H1 (cell line): ENCODE measurements at regions not wholly inside any gene's neighbourhood (a gene's known extent, or its start where the extent isn't known, plus 50 kb on each side); places are given as distances from the start of the nearest gene placed in this dataset.

Source experiments
- CTCF ChIA-PET: fragments of 300-600 bp; sonication (Branson Sonifier 250); formaldehyde crosslinking; loops from one replicate; lab custom pipeline; 2021; ENCODE audit not compliant: partially characterized antibody; lab: Charles Lee
- POLR2A ChIA-PET: fragments of 300-600 bp; sonication (Branson Sonifier 250); formaldehyde crosslinking; loops from one replicate; lab custom pipeline; 2021; ENCODE audit warnings: inconsistent platforms; ENCODE audit not compliant: partially characterized antibody; lab: Charles Lee
- DNase-seq, 2 experiments: peaks; one replicate each; pipeline versions ENCODE4 v3.0.0 to v3.0.0-alpha.2; 2010 to 2022; ENCODE audit warnings: low spot score in 2 of 2, low read depth in 1 of 2, mixed read lengths in 1 of 2
- FAIRE-seq: peaks from 2 replicates; lab custom pipeline; 2011; peaks lifted over from hg19 to GRCh38; lab: Jason Lieb, UNC
- H2AFZ ChIP-seq: 2 replicates; pipeline ENCODE4 v1.8.1; 2012; ENCODE audit warnings: low read length, inconsistent platforms
- H2AK5ac ChIP-seq: 2 replicates; pipeline ENCODE4 v1.6.1; 2013; ENCODE audit warnings: low read depth, low read length
- H2BK120ac ChIP-seq: replicated peaks from 2 replicates; pipeline ENCODE3; 2013; ENCODE audit warnings: low read depth, low read length, inconsistent platforms
- H2BK12ac ChIP-seq: 2 replicates; pipeline ENCODE4 v1.6.1; 2013; ENCODE audit warnings: low read depth, low read length
- H2BK15ac ChIP-seq: 2 replicates; pipeline ENCODE4 v1.6.1; 2013; ENCODE audit warnings: low read length
- H2BK20ac ChIP-seq: 2 replicates; pipeline ENCODE4 v1.6.1; 2013; ENCODE audit warnings: low read length
- H2BK5ac ChIP-seq: 2 replicates; pipeline ENCODE4 v1.6.1; 2013; ENCODE audit warnings: low read depth, low read length
- H3K14ac ChIP-seq: 2 replicates; pipeline ENCODE4 v1.6.1; 2013; ENCODE audit warnings: inconsistent platforms; ENCODE audit not compliant: insufficient read length
- H3K18ac ChIP-seq: 2 replicates; pipeline ENCODE4 v1.6.1; 2013; ENCODE audit warnings: low read length; ENCODE audit errors: extremely low read depth
- H3K23ac ChIP-seq: 2 replicates; pipeline ENCODE4 v1.6.1; 2013; ENCODE audit warnings: inconsistent platforms; ENCODE audit not compliant: insufficient read length
- H3K23me2 ChIP-seq: 2 replicates; pipeline ENCODE4 v1.6.1; 2013; ENCODE audit warnings: low read depth, low read length
- H3K27ac ChIP-seq: 2 replicates; pipeline ENCODE4 v1.6.1; 2011; ENCODE audit warnings: low read depth, low read length, inconsistent platforms
- H3K27me3 ChIP-seq, 4 experiments: replicated peaks in 1 of 4; 1 replicate in 1 of 4; 2 replicates in 3 of 4; pipeline versions ENCODE4 v1.6.1 to v1.8.1; 2011 to 2013; ENCODE audit warnings: low read length in 3 of 4, mild to moderate bottlenecking in 3 of 4, inconsistent platforms in 2 of 4, mixed read lengths in 2 of 4, moderate library complexity in 1 of 4; ENCODE audit not compliant: control insufficient read depth in 3 of 4, insufficient read depth in 3 of 4; ENCODE audit errors: extremely low read depth in 1 of 4
- H3K36me3 ChIP-seq, 4 experiments: 2 replicates each; pipeline versions ENCODE4 v1.6.1 to v1.8.1; 2011 to 2013; ENCODE audit warnings: mild to moderate bottlenecking in 4 of 4, low read length in 3 of 4, moderate library complexity in 2 of 4, control low read depth in 1 of 4, inconsistent platforms in 1 of 4; ENCODE audit not compliant: insufficient read depth in 4 of 4, control insufficient read depth in 2 of 4
- H3K4ac ChIP-seq: replicated peaks from 2 replicates; pipeline ENCODE3; 2013; ENCODE audit warnings: low read length, low read depth, mixed read lengths, inconsistent platforms; ENCODE audit not compliant: insufficient read length
- H3K4me1 ChIP-seq, 4 experiments: replicated peaks in 1 of 4; 1 replicate in 1 of 4; 2 replicates in 3 of 4; pipeline versions ENCODE4 v1.6.1 to v1.8.1; 2011 to 2013; ENCODE audit warnings: low read length in 3 of 4, inconsistent platforms in 2 of 4, mixed read lengths in 1 of 4; ENCODE audit not compliant: insufficient read depth in 4 of 4, control insufficient read depth in 3 of 4
- H3K4me2 ChIP-seq, 2 experiments: 2 replicates each; pipeline versions ENCODE4 v1.6.1 to v1.8.1; 2011 to 2013; ENCODE audit warnings: low read depth in 2 of 2, low read length in 2 of 2, control low read depth in 1 of 2, inconsistent platforms in 1 of 2, mild to moderate bottlenecking in 1 of 2; ENCODE audit not compliant: insufficient read depth in 1 of 2
- H3K4me3 ChIP-seq, 4 experiments: fragments of 200-600, 300-600 bp in 1 of 4; sonication (generic), shearing (Covaris generic), sonication (Bioruptor Twin) in 1 of 4; 2 replicates each; pipeline versions ENCODE4 v1.5.1 to v1.8.1; 2011 to 2016; ENCODE audit warnings: low read length in 4 of 4, low read depth in 3 of 4, control low read depth in 2 of 4, inconsistent platforms in 2 of 4, mild to moderate bottlenecking in 2 of 4, mixed read lengths in 1 of 4, moderate library complexity in 1 of 4; ENCODE audit not compliant: insufficient read depth in 2 of 4; ENCODE audit errors: extremely low read depth in 1 of 4
- H3K56ac ChIP-seq: replicated peaks from 2 replicates; pipeline ENCODE3; 2013; ENCODE audit warnings: low read depth, mild to moderate bottlenecking, mixed read lengths, low read length, inconsistent platforms; ENCODE audit not compliant: insufficient read length
- H3K79me1 ChIP-seq: 2 replicates; pipeline ENCODE4 v1.6.1; 2013; ENCODE audit warnings: low read depth, low read length, control low read depth
- H3K79me2 ChIP-seq, 2 experiments: 2 replicates each; pipeline versions ENCODE4 v1.6.1 to v1.8.1; 2012 to 2013; ENCODE audit warnings: low read length in 2 of 2, mild to moderate bottlenecking in 2 of 2, inconsistent platforms in 1 of 2; ENCODE audit not compliant: insufficient read depth in 2 of 2, control insufficient read depth in 1 of 2
- H3K9ac ChIP-seq, 4 experiments: replicated peaks in 1 of 4; 1 replicate in 1 of 4; 2 replicates in 3 of 4; pipeline versions ENCODE4 v1.6.1 to v1.8.1; 2011 to 2013; ENCODE audit warnings: low read depth in 3 of 4, low read length in 3 of 4, control low read depth in 2 of 4, mild to moderate bottlenecking in 2 of 4, moderate library complexity in 2 of 4, inconsistent platforms in 1 of 4; ENCODE audit errors: extremely low read depth in 1 of 4
- H3K9me3 ChIP-seq, 2 experiments: 2 replicates each; pipeline versions ENCODE4 v1.6.1 to v1.8.1; 2012 to 2013; ENCODE audit warnings: mild to moderate bottlenecking in 2 of 2, moderate library complexity in 2 of 2, control low read depth in 1 of 2, inconsistent platforms in 1 of 2, low read depth in 1 of 2, low read length in 1 of 2, mixed read lengths in 1 of 2; ENCODE audit not compliant: insufficient read depth in 2 of 2
- H4K20me1 ChIP-seq, 2 experiments: replicated peaks in 1 of 2; 2 replicates each; pipeline versions ENCODE3 to v1.8.1; 2011 to 2013; ENCODE audit warnings: inconsistent platforms in 2 of 2, low read length in 2 of 2, mild to moderate bottlenecking in 1 of 2; ENCODE audit not compliant: insufficient read depth in 2 of 2, control insufficient read depth in 1 of 2
- H4K5ac ChIP-seq: 2 replicates; pipeline ENCODE4 v1.6.1; 2013; ENCODE audit warnings: low read length, low read depth, mixed read lengths, inconsistent platforms; ENCODE audit not compliant: insufficient read length
- H4K8ac ChIP-seq: 2 replicates; pipeline ENCODE4 v1.8.0; 2013; ENCODE audit warnings: mild to moderate bottlenecking, moderate library complexity, low read length, inconsistent platforms; ENCODE audit not compliant: insufficient read depth; ENCODE audit errors: extremely low read depth
- H4K91ac ChIP-seq: replicated peaks from 2 replicates; pipeline ENCODE3; 2013; ENCODE audit warnings: low read length, mixed read lengths, inconsistent platforms; ENCODE audit not compliant: insufficient read length
- HDAC2 ChIP-seq, 2 experiments: fragments of 300-600 bp in 1 of 2; sonication (generic) in 1 of 2; IDR thresholded peaks; 2 replicates each; pipeline ENCODE4 v1.6.1; 2011 to 2012; ENCODE audit warnings: low read depth in 2 of 2, low read length in 2 of 2, mild to moderate bottlenecking in 2 of 2, moderate library complexity in 2 of 2, borderline replicate concordance in 1 of 2, inconsistent platforms in 1 of 2
- POLR2A ChIP-seq, 2 experiments: IDR thresholded peaks; 1 replicate in 1 of 2; 2 replicates in 1 of 2; pipeline ENCODE4 v1.6.1; 2011; ENCODE audit warnings: low read depth in 2 of 2, low read length in 2 of 2, mild to moderate bottlenecking in 2 of 2; ENCODE audit errors: control extremely low read depth in 1 of 2
- POLR2AphosphoS5 ChIP-seq: IDR thresholded peaks from 2 replicates; pipeline ENCODE4 v1.6.1; 2011; ENCODE audit warnings: low read depth, low read length
- SIN3A ChIP-seq, 2 experiments: IDR thresholded peaks in 1 of 2; conservative IDR thresholded peaks in 1 of 2; 2 replicates each; pipeline ENCODE4 v1.6.1; 2011 to 2012; ENCODE audit warnings: low read length in 2 of 2, improper control_type of control experiment in 1 of 2, low read depth in 1 of 2, mild to moderate bottlenecking in 1 of 2
- WGBS, 2 experiments: shearing (Covaris generic) in 1 of 2; methylation state at CpG; one replicate each; pipeline versions ENCODE4 v1.1.6 to v1.1.7; 2013 to 2015; ENCODE audit warnings: low lambda C conversion rate in 2 of 2, mixed read lengths in 2 of 2, inconsistent platforms in 1 of 2, low coverage in 1 of 2, missing lambda C conversion rate in 1 of 2; ENCODE audit not compliant: insufficient replicate concordance in 2 of 2, insufficient coverage in 1 of 2, insufficient read length in 1 of 2; ENCODE audit errors: extremely low coverage in 1 of 2, missing lambda C conversion rate in 1 of 2; 5-methylcytosine and 5-hydroxymethylcytosine counted together

- Histone ChIP-seq H3K4ac (no peak overlapping the region), H2BK20ac (no peak overlapping the region), H3K27ac (no peak overlapping the region), H3K4me2 (no peak overlapping the region), H2AK5ac (no peak overlapping the region), H2BK5ac (no peak overlapping the region), H3K23me2 (no peaks in the 10 kb centered on the region), H2AFZ (no peak overlapping the region), H3K79me2 (no peaks in the 10 kb centered on the region), H3K4me1 (no peaks in the 10 kb centered on the region; a peak in 2 of 7 replicates), H2BK12ac (0 out of 2 replicates have a peak overlapping the region, but pooled peaks have one; percentile 1), H4K8ac (no peak overlapping the region), H4K91ac (no peak overlapping the region), H3K27me3 (no peaks in the 10 kb centered on the region), H3K9ac (no peak overlapping the region), H3K79me1 (no peaks in the 10 kb centered on the region), H3K4me3 (no peak overlapping the region), H2BK15ac (no peak overlapping the region), H3K56ac (no peak overlapping the region), H3K18ac (no peak overlapping the region), H4K5ac (no peak overlapping the region), H3K36me3 (no peaks in the 10 kb centered on the region; a peak in 1 of 8 replicates), H3K9me3 (no peaks in the 10 kb centered on the region), H3K23ac (no peak overlapping the region), H4K20me1 (no peaks in the 10 kb centered on the region), H3K14ac (no peak overlapping the region), H2BK120ac (no peak overlapping the region)
- ChIA-PET CTCF (no interaction called here), POLR2A (no interaction called here)
- no peak for FAIRE-seq
- DNase-seq: peak in 1 of 2 experiments; percentile 7
- 86% methylated on average over 6 of the region's 6 CpGs; no CpG with 5 or more reads in 1 of the 2 experiments for WGBS, 2 experiments
- no peak for TF ChIP-seq SIN3A (conservative IDR thresholded peaks at IDR 0.05 in 1 of 2, IDR thresholded peaks at IDR 0.05 in 1 of 2; ENCODE audit: low read depth in 1 of 2, low read length in 2 of 2)
- no peak for TF ChIP-seq POLR2A (IDR thresholded peaks at IDR 0.05; ENCODE audit: control extremely low read depth in 1 of 2, low read depth in 2 of 2, low read length in 2 of 2)
- no peak for TF ChIP-seq HDAC2 (IDR thresholded peaks at IDR 0.05; ENCODE audit: borderline replicate concordance in 1 of 2, low read depth in 2 of 2, low read length in 2 of 2)
- TF ChIP-seq POLR2AphosphoS5: no peak
Observed at GRCh38 chr6:44535446-44535845, 147.9 kb downstream of the CDC5L start.
